Right cardiac atrium (tissue), 5 donors: ENCODE measurements at regions not wholly inside any gene's neighbourhood (a gene's known extent, or its start where the extent isn't known, plus 50 kb on each side); places are given as distances from the start of the nearest gene placed in this dataset.

ENCODE experiments used
- ATAC-seq, 2 donors: fragments of 200-7000 bp; cut with Tn5 transposase; one replicate each; pipeline versions ENCODE4 v1.8.0 to v1.9.1; 2020; ENCODE audit warnings: moderate library complexity in 2 of 2, mild to moderate bottlenecking in 1 of 2
- DNase-seq, 3 donors: peaks; one replicate each; pipeline ENCODE4 v3.0.0-alpha.2; 2020
- H3K27ac ChIP-seq: one replicate; pipeline ENCODE4 v1.5.1; 2013; ENCODE audit warnings: mild to moderate bottlenecking, low read length, control low read depth, moderate library complexity
- H3K27me3 ChIP-seq: one replicate; pipeline ENCODE4 v1.6.1; 2013; ENCODE audit not compliant: control insufficient read depth, insufficient read depth
- H3K4me1 ChIP-seq: one replicate; pipeline ENCODE4 v1.6.1; 2013; ENCODE audit warnings: low read length; ENCODE audit not compliant: control insufficient read depth, insufficient read depth
- H3K4me3 ChIP-seq: one replicate; pipeline ENCODE4 v1.5.1; 2013; ENCODE audit warnings: low read length, control low read depth
- H3K9me3 ChIP-seq: one replicate; pipeline ENCODE4 v1.6.1; 2013; ENCODE audit warnings: low read length; ENCODE audit not compliant: control insufficient read depth
- WGBS: extraction: QIAGEN DNeasy Blood & Tissue Kit; methylation state at CpG from one replicate; pipeline ENCODE4 v1.1.7; 2013; 5-methylcytosine and 5-hydroxymethylcytosine counted together
- intact Hi-C, 4 donors: fragments of 100-400 bp; cut with DNase I; formaldehyde crosslinking; loops; one replicate each; pipeline versions ENCODE4 v1.11.0 to v1.14.0; 2022 to 2023
- donor health status: healthy with polysubstance abuse.
- donor health status: DM: no; HTN: yes; CAD: no.
- donor health status: DM: no; HTN: no; CAD: no.
- donor health status: DM: no; HTN: yes; CAD: no; lungs with severe emphysema.
- donor health status: DM: yes; HTN: yes; CAD: no.

DNA sequence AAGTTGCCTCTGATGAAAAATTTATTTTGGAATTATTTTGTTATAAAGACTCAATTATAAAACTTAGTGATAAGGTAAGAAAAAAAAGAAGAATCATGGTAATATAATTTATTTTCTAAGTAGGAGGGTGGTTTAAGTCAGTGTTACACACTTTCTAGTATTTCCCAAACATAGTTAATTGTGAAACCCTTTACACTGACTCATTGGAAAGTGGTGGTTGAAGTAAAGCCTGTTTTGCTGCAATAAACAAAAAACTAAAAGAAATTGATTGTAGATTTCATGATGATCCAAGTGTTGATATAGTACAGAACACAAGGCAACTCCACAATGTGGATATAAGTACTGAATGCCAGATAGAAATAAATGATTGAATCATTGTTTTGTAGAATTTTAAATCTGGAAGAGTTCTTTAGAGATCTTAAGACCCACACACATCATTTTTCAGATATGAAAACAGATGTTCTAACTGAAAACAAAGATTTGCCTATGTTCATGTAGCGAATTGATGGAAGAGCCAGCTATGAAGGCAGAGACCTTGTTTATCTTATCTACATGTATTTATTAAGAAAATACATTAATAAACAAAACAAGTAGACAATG lies 539.8 kb downstream of the PRELID2 start:
- intact Hi-C loops, result no loop called here
- Histone ChIP-seq H3K27ac (no peak overlapping the region), H3K27me3 (no peaks in the 10 kb centered on the region), H3K4me3 (no peak overlapping the region), H3K9me3 (no peaks in the 10 kb centered on the region), H3K4me1 (no peaks in the 10 kb centered on the region)
- ATAC-seq (no peak), DNase-seq (no peak)
- WGBS, result 59% methylated on average over 1 of the region's 1 CpG

DNA sequence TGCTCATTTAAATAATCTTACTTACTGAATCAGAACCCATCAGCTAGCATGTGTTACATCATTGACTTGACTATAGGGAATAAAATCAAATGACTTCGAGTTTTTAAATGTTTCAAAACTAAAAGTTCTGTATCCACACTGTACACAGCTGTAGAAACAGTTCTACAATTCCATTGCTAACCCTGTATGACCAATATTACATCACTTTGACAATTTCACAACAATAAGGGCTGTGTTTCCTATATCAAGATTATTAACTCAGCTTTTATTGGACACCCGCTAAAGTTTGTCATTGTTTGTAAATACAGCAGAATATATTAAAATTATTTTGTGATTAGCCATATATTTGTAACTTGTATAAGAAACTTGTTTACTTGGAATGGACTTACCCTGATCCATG lies 540.8 kb downstream of the PRELID2 start:
- ATAC-seq (no peak), DNase-seq (no peak)
- no peak overlapping the region for H3K27ac ChIP-seq
- 74% methylated on average over 2 of the region's 2 CpGs for WGBS
- intact Hi-C loops, result no loop called here
- no peaks in the 10 kb centered on the region for H3K4me1 ChIP-seq
- no peak overlapping the region for H3K4me3 ChIP-seq
- H3K27me3 ChIP-seq, result no peaks in the 10 kb centered on the region
- H3K9me3 ChIP-seq, result no peaks in the 10 kb centered on the region

DNA sequence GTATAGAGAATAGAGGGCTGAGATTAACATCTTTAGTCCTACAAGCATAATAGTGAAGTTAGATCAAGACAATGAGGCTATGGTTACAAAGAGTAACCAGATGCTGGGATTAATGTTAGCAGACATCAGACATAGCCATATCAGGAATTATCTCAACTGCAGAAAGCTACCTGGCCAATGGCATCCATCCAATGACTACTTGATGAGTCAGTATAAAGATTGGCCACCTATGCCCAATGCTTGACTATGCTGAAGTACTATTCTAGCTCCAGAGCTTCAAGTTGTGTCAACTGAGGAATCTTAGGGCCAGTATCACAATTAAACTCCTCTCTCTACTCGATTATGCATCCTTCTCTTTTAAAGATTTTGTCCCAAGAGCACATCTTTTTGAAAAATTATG lies 541.4 kb downstream of the PRELID2 start:
- no peak overlapping the region for H3K27ac ChIP-seq
- intact Hi-C loops, result no loop called here
- H3K9me3 ChIP-seq, result no peaks in the 10 kb centered on the region
- 53% methylated on average over 1 of the region's 1 CpG for WGBS
- DNase-seq (no peak), ATAC-seq (no peak)
- H3K4me1 ChIP-seq, result no peaks in the 10 kb centered on the region
- no peaks in the 10 kb centered on the region for H3K27me3 ChIP-seq
- no peak overlapping the region for H3K4me3 ChIP-seq

DNA sequence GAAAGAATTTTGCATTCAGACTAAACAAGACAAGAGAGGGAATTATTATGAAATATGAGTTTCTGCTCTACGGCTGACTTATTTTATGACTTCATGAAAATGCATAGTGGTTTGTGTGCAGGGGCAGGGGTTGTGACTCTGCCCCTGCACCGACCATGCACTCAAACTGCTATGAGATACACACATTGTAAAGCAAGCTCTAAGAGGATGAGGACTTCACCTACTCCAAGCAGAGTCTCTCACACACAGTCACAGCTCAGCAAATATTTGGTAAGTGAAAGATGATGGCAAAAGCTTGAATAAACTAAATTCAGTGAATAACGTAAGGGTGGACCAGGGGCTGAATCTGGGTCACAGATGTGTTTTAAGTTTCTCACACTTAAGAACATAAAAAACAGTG lies 542.9 kb downstream of the PRELID2 start:
- Histone ChIP-seq H3K27ac (no peak overlapping the region), H3K9me3 (no peaks in the 10 kb centered on the region), H3K4me3 (no peak overlapping the region), H3K27me3 (no peaks in the 10 kb centered on the region), H3K4me1 (no peaks in the 10 kb centered on the region)
- ATAC-seq (no peak), DNase-seq (no peak)
- intact Hi-C loops, result no loop called here
- 47% methylated on average over 3 of the region's 3 CpGs for WGBS

DNA sequence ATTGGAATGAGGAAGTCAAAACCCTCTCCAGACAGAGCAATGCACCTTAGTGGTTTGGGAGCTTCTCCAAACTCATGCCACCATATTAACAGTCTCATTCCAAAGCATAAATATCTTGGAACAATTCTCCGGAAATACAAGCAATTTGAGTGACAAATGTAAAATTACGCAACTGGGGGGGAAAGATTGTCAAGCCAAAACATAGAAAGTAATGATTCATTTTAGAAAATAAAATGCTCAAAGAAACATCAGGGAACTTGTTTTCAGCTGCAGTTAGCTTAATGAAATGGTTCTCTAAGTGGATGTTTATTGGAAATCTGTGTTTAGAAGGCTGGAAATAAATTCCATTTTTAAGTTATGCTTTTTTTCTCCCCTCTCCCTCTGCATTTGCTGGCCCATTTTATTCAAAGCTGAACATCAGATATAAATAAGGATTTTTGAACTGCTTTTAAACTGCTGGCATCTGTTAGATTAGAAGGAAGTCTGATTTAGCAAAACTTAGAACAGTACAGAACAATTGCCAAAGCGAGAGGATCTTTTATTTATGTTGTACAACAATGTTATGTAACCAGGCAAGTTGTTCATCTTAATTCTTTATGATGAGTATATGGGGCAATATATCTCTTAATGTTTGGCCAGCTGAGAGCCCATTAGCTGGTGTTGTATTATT lies 551.9 kb downstream of the PRELID2 start:
- Histone ChIP-seq H3K4me3 (no peak overlapping the region), H3K27ac (no peak overlapping the region), H3K27me3 (no peaks in the 10 kb centered on the region), H3K9me3 (no peaks in the 10 kb centered on the region), H3K4me1 (no peaks in the 10 kb centered on the region)
- ATAC-seq (no peak), DNase-seq (no peak)
- intact Hi-C loops, result no loop called here
- WGBS, result 65% methylated on average over 3 of the region's 3 CpGs

DNA sequence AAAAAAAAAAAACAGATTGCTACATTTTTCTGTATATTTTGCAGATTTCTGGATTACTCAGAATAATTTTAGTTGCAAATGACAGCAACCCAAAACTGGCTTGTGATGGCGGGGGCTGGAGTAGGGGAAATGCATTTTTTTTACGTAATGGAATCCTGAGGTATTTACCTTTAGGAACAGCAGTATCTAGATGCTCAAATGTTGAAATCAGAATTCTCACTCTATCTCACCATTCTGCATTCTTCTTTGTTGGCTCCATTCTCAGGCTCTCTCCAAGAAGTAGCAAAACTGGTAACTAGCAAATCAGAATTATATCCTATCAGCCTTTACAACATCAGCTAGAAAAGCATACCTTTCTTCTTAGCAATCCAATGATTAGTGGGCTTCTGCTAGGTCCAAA lies 554.3 kb downstream of the PRELID2 start:
- WGBS, result 86% methylated on average over 2 of the region's 2 CpGs

DNA sequence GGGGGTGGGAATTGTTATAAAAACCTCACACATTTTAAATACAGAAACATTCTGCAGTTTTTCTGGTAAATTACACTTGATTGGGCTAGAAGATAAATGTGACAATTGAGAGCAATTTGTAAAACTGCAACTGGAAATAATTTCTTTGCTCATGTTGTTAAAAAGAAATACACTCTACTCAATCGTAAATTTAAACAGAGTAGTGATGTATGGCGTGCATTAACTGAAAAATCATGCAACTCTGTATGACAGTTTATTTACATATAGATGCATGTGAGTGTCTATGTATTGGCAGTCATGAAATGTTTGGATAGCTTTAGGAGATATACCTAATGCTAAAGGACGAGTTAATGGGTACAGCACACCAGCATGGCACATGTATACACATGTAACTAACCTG lies 554.9 kb downstream of the PRELID2 start:
- Histone ChIP-seq H3K4me1 (no peaks in the 10 kb centered on the region), H3K27me3 (no peaks in the 10 kb centered on the region), H3K27ac (no peak overlapping the region), H3K9me3 (no peaks in the 10 kb centered on the region), H3K4me3 (no peak overlapping the region)
- intact Hi-C loops, result no loop called here
- DNase-seq (no peak), ATAC-seq (no peak)
- 76% methylated on average over 3 of the region's 3 CpGs for WGBS

More for the DNA sequence above, 554.3 kb downstream of the PRELID2 start:
- intact Hi-C loops, result no loop called here
- Histone ChIP-seq H3K4me1 (no peaks in the 10 kb centered on the region), H3K27me3 (no peaks in the 10 kb centered on the region), H3K4me3 (no peak overlapping the region), H3K9me3 (no peaks in the 10 kb centered on the region), H3K27ac (no peak overlapping the region)
- ATAC-seq, result no peak
- DNase-seq, result no peak

DNA sequence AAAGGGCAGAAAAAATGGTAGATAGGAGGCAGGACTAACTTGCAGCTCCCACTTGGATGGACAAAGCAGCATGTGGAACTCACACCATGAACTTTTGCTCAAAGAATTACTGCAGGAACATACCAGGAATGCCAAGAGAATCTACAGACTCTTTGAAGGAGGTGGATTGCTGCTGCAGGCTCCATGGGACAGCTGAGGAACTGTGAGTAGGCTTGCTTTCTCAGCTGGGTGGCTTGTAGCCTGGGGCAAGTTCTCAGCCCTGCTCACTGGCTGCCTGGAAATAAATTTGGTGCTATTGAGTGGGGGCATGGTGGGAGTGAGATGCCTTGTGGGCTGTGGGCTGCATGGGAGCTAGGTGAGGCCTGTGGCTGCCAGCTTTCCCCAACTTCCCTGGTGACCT lies 574.5 kb downstream of the PRELID2 start:
- intact Hi-C loops, result no loop called here
- no peak overlapping the region for H3K27ac ChIP-seq

DNA sequence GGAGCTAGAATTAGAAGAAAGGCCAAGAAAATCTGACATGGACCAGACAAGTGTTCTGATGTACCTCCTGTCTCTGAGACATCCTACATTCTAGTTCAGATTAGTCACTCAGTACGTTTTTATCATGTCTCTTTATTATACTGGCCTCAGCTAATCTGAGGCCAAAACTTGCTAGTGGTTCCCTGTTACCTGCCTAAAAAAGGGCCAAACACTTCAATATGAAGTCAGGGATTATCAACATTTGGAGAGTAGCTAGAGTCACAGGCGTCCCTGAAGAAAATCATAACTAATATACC lies 587.4 kb downstream of the PRELID2 start:
- DNase-seq, result no peak
- WGBS, result 80% methylated on average over 2 of the region's 2 CpGs

More for the DNA sequence above, 574.5 kb downstream of the PRELID2 start:
- Histone ChIP-seq H3K9me3 (no peaks in the 10 kb centered on the region), H3K27me3 (no peaks in the 10 kb centered on the region), H3K4me3 (no peak overlapping the region), H3K4me1 (no peaks in the 10 kb centered on the region)
- no peak for ATAC-seq
- DNase-seq, result no peak

DNA sequence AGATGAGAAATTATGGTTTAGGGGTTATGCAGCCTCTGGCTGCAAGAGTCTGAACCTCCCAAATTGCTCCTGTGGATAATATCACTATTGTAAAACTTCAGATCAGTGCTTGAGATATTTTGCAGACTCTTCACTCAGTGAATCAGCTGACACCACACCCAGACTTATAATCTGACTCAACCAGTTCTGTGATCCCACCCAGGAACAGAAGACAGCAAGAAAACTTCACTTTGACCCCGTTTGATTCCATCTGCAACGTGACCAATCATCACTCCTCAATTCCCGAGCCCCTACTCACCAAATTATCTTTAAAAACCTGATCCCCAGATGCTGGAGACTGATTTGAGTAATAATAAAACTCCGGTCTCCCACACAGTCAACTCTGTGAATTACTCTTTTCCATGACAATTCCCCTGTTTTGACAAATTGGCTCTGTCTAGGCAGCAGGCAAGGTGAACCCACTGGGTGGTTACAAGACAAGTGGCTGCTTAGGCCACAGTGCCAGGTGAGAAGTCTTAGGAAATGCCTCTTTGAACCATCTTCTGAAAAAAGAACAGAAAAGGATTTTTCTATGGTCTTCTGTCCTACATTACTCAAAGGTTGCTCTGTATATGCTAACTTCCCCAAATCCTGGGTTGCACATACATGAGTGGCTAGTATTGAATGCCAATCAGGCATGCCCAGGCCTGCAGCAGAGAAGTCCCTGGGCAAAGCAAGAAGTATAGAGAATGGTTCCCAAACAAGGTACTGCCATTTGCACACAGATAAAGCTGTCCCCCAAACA lies 588.0 kb downstream of the PRELID2 start:
- Histone ChIP-seq H3K4me1 (no peaks in the 10 kb centered on the region), H3K27me3 (no peaks in the 10 kb centered on the region), H3K9me3 (no peaks in the 10 kb centered on the region), H3K27ac (no peak overlapping the region), H3K4me3 (no peak overlapping the region)
- intact Hi-C loops, result no loop called here
- DNase-seq, result no peak
- no peak for ATAC-seq
- WGBS, result 90% methylated on average over 4 of the region's 4 CpGs

More for the DNA sequence above, 587.4 kb downstream of the PRELID2 start:
- ATAC-seq, result no peak
- Histone ChIP-seq H3K4me3 (no peak overlapping the region), H3K27ac (no peak overlapping the region), H3K9me3 (no peaks in the 10 kb centered on the region), H3K4me1 (no peaks in the 10 kb centered on the region), H3K27me3 (no peaks in the 10 kb centered on the region)
- intact Hi-C loops, result no loop called here

DNA sequence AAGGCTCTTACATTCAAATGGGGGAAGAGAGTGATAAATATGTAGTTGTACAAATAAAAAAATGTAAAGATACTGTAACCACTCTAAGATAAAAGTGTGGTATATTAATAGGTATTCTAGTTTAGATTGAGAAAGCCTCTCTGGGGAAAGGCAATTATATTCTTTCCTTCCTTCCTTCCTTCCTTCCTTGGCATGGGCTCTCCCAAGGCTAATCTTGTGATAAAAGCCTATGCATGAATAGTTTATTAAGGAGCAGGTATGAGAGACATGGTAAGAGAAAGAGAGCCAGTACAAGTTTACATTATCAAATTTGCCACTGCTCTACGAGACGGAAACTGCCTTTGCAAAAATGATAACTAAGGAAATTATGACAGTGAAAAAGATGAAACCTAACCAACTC lies 588.8 kb downstream of the PRELID2 start:
- WGBS, result 81% methylated on average over 2 of the region's 2 CpGs
- intact Hi-C loops, result no loop called here
- H3K27me3 ChIP-seq, result no peaks in the 10 kb centered on the region
- H3K9me3 ChIP-seq, result no peaks in the 10 kb centered on the region
- no peak overlapping the region for H3K4me3 ChIP-seq
- ATAC-seq (no peak), DNase-seq (no peak)
- H3K4me1 ChIP-seq, result no peaks in the 10 kb centered on the region
- H3K27ac ChIP-seq, result no peak overlapping the region
